Activated T-cell treated with anti-CD3 and anti-CD28 coated beads, Interleukin-2, amount 50 U/mL, for 72 hours (primary cell): ENCODE measurements at regions not wholly inside any gene's neighbourhood (a gene's known extent, or its start where the extent isn't known, plus 50 kb on each side); places are given as distances from the start of the nearest gene placed in this dataset.
"Not testable (repeated sequence)": the region's sequence is repeated elsewhere in the genome, so short reads cannot be mapped to it uniquely, and the experiment has no call there.

ENCODE experiments used
- ATAC-seq, 2 donors: fragments of 150-1000 bp; cut with Tn5 transposase; replicated peaks in 1 of 2; 2 replicates each; pipeline ENCODE4 v1.10.0; 2021; ENCODE audit warnings: moderate library complexity in 2 of 2, mild to moderate bottlenecking in 1 of 2
- DNase-seq, 2 donors: peaks; one replicate each; pipeline ENCODE4 v3.0.0; 2021 to 2022; ENCODE audit warnings: mixed read lengths in 1 of 2
- H3K27ac Mint-ChIP-seq: one replicate; pipeline ENCODE4 v1.8.0; 2022; ENCODE audit warnings: mild to moderate bottlenecking, moderate library complexity, mixed read lengths
- H3K27me3 Mint-ChIP-seq: one replicate; pipeline ENCODE4 v1.8.0; 2022; ENCODE audit warnings: low read depth, mixed read lengths
- H3K36me3 Mint-ChIP-seq, 2 donors: one replicate each; pipeline ENCODE4 v1.8.0; 2022; ENCODE audit warnings: mixed read lengths in 2 of 2, mild to moderate bottlenecking in 1 of 2; ENCODE audit not compliant: insufficient read depth in 2 of 2
- H3K4me1 Mint-ChIP-seq: one replicate; pipeline ENCODE4 v1.8.0; 2022; ENCODE audit warnings: low read depth, mixed read lengths
- H3K4me3 Mint-ChIP-seq, 2 donors: one replicate each; pipeline ENCODE4 v1.8.0; 2022; ENCODE audit warnings: mild to moderate bottlenecking in 2 of 2, mixed read lengths in 2 of 2, moderate library complexity in 2 of 2
- H3K9me3 Mint-ChIP-seq, 2 donors: one replicate each; pipeline ENCODE4 v1.8.0; 2022; ENCODE audit warnings: mixed read lengths in 2 of 2

DNA sequence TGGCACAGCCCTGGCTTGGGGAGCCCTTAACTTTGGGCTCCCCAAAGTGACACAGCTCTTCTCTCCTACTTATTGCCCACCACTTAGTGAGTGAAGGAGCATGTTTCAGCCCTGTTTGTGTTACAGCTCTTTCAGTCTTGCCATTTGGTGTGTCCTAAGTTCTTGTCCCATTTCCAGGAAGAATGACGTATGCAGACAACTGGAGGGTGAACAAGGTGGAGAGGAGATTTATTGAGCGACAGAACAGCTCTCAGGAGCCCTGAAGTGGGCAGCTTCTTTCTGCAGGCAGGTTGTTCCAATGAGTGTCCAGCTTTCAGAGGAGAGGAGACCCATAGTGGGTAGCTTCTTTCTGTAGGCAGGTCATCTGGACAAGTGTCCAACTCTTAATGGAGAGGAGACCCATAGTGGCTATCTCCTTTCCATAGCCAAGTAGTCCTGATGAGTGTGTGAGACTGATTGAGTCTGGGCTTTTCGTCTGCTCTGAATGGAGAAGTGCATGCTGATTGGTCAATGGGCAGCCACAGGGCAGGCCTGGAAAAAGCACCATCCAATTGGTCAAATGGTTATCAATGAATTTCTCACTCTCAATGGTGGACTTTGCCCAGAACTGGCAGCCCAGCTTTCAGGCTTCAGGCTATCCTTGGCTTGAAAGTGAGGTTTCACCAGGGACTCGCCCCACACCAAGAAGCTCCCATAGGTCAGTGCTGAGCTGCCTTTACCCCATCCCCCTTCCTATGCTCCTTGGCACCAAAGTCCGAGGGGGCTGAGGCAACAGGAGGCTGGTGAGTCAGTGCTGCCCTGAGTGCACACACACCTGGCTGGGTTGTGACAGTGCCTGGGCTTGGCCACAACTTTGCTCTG lies 688.2 kb downstream of the NYAP2 start:
- DNase-seq (no peak), ATAC-seq (no peak)
- H3K4me1 Mint-ChIP-seq, result no peaks in the 10 kb centered on the region
- H3K9me3 Mint-ChIP-seq, result peaks cover 2 to 5% of the 10 kb centered on the region in 2 donors
- no peak overlapping the region for H3K27ac Mint-ChIP-seq
- H3K4me3 Mint-ChIP-seq, result no peak overlapping the region
- H3K36me3 Mint-ChIP-seq, result no peaks in the 10 kb centered on the region
- H3K27me3 Mint-ChIP-seq, result no peaks in the 10 kb centered on the region

DNA sequence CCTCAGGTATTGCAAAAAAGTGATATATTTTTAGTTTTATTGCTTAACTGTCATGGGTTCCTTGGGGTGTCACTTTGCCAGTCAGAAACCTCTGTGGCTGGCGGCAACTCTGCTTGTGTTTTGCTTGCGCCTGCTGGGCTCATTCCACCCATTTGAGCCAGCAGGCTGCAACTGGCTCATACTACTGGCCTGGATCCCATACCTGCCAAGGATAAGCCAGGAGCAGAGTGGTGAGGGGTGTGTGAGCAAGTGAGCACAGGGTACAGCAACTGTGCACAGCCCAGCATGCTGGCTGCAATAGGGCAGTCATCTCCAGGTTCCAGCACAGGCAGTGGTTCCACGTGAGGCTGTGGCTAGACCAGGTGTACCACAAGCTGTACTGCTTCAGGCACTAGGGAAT lies 687.5 kb downstream of the NYAP2 start:
- DNase-seq (no peak), ATAC-seq (no peak)
- no peaks in the 10 kb centered on the region for H3K27me3 Mint-ChIP-seq
- H3K9me3 Mint-ChIP-seq, result peaks cover 2 to 5% of the 10 kb centered on the region in 2 donors
- H3K36me3 Mint-ChIP-seq, result no peaks in the 10 kb centered on the region
- H3K27ac Mint-ChIP-seq, result no peak overlapping the region
- no peak overlapping the region for H3K4me3 Mint-ChIP-seq
- H3K4me1 Mint-ChIP-seq, result no peaks in the 10 kb centered on the region

DNA sequence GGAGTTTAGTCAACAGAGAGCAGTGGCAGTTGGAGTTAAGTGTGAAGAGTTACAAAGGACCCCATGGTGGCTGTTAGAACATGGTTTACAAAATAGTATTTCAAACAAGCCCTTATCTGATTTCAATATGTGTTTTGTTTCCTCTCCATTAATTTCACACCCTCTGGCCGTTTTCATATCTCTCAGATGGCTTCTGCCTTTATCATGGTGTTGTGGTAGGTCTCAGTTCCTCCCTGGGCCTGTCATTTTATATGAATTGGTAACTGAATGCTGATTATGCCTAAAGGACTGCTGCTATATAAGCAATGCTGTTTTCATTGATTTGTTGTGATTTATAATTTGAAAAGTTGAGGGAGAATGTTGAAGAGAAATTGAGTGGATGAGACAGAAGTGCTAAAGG lies 686.7 kb downstream of the NYAP2 start:
- Mint-ChIP-seq H3K27me3 (no peaks in the 10 kb centered on the region), H3K4me1 (no peaks in the 10 kb centered on the region), H3K36me3 (no peaks in the 10 kb centered on the region), H3K4me3 (no peak overlapping the region), H3K27ac (no peak overlapping the region), H3K9me3 (peaks cover 2 to 5% of the 10 kb centered on the region in 2 donors)
- ATAC-seq (no peak), DNase-seq (no peak)

DNA sequence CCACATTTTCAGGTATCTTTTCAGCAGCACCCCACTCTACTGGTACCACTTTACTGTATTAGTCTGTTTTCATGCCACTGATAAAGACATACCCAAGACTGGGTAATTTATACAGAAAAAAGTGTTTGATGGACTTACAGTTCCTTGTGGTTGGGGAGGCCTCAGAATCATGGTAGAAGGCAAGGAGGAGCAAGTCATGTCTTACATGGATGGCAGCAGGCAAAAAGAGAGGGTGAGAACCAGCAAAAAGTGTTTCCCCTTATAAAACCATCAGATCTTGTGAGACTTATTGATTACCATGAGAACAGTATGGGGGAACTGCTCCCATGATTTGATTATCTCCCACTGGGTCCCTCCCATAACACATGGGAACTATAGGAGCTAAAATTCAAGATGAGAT lies 685.9 kb downstream of the NYAP2 start:
- H3K36me3 Mint-ChIP-seq, DNase-seq, ATAC-seq, H3K9me3 Mint-ChIP-seq, H3K4me1 Mint-ChIP-seq, H3K4me3 Mint-ChIP-seq, H3K27me3 Mint-ChIP-seq, H3K27ac Mint-ChIP-seq: not testable (repeated sequence)

DNA sequence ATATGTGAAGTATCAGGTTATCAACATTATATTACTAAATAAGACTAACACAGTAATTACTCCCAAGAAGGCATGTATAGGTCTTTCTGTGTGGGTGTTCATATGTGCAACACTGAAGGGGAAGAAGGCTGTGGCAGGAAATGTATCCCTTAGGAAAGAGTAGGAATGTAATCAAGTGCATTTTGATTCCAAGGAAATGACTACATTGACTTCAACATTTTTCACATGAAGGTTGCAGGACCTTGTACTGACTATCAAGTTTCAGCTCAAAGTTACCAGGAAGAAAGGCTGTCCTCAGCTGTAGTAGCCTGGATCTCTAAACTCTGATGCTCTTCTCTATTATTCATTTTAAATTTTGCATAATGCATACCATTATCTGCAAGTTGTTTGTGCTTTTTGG lies 680.8 kb downstream of the NYAP2 start:
- H3K4me1 Mint-ChIP-seq, result no peaks in the 10 kb centered on the region
- H3K27ac Mint-ChIP-seq, result no peak overlapping the region
- H3K4me3 Mint-ChIP-seq, result no peak overlapping the region
- H3K27me3 Mint-ChIP-seq, result no peaks in the 10 kb centered on the region
- H3K36me3 Mint-ChIP-seq, result no peaks in the 10 kb centered on the region
- no peak for ATAC-seq
- no peak for DNase-seq
- H3K9me3 Mint-ChIP-seq, result peaks cover 2 to 4% of the 10 kb centered on the region in 2 donors

DNA sequence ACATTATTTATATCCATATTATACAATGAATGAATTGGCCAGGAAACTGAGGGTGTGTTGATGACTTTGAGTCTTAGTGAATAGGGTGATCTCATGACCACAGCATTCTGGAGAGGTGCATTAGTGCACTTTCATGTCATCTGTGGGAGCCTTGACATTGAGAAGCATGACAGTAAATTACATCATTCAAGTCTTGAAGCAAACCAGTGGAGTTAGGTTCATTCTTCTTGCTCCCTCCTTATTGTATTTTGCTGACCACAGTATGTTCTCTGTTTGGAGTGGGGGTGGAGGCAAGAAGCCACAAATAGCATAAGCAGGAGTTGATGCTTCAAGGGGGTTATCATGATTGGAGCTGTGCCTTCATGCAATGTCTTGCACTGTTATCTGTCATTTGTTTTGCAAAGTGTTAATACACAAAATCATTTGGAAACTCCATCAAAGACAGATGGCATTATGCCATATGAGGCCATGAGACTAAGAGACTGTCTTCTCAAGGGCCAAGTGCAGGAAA lies 680.2 kb downstream of the NYAP2 start:
- Mint-ChIP-seq H3K27ac (no peak overlapping the region), H3K27me3 (no peaks in the 10 kb centered on the region), H3K9me3 (no peaks in the 10 kb centered on the region), H3K36me3 (no peaks in the 10 kb centered on the region), H3K4me3 (no peak overlapping the region), H3K4me1 (no peaks in the 10 kb centered on the region)
- ATAC-seq, result peak; percentile 88 to 92
- DNase-seq, result peak in 1 of 2 donors; percentile 2

DNA sequence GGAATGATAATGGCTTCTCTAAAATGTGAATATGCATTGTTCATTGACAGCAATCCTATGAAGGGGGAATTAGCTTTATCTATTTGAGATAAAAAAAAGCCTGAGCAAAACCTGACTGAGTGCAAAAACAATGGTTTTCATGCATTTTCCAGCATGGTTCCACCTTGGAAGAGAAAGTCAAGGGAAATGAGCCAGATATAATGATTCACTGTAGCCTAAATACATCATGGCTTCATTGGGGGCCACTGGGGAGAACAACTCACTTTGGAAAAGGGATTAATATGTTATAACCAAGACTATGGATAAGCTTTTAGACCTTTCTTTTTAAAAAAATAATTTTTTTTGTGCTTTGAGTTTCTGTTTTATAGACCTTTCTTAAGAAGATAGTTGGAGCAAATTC lies 679.7 kb downstream of the NYAP2 start:
- H3K27ac Mint-ChIP-seq, result no peak overlapping the region
- no peaks in the 10 kb centered on the region for H3K27me3 Mint-ChIP-seq
- H3K4me1 Mint-ChIP-seq, result no peaks in the 10 kb centered on the region
- no peaks in the 10 kb centered on the region for H3K36me3 Mint-ChIP-seq
- no peaks in the 10 kb centered on the region for H3K9me3 Mint-ChIP-seq
- no peak overlapping the region for H3K4me3 Mint-ChIP-seq
- ATAC-seq (no peak), DNase-seq (no peak)

DNA sequence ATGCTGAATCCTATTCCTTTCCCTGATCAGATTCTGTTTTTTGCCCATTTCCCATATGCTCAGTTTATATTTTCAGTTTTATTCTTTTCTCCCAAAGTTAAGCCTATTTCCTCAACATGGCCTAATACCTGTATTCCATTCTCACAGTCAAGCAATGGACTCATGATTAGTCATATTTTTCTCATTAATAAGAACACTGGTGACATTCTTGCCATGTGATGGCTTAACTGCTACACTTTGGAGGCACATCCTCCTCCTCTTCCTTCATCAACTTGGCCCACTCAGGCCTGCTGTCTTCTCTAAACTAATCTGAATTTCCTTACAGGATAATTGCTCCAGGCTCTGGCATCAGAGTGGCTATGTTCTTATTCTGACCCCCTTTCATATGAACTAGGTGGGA lies 679.2 kb downstream of the NYAP2 start:
- no peaks in the 10 kb centered on the region for H3K4me1 Mint-ChIP-seq
- no peak overlapping the region for H3K4me3 Mint-ChIP-seq
- H3K36me3 Mint-ChIP-seq, result no peaks in the 10 kb centered on the region
- no peaks in the 10 kb centered on the region for H3K27me3 Mint-ChIP-seq
- ATAC-seq (no peak), DNase-seq (no peak)
- H3K27ac Mint-ChIP-seq, result no peak overlapping the region
- no peaks in the 10 kb centered on the region for H3K9me3 Mint-ChIP-seq

DNA sequence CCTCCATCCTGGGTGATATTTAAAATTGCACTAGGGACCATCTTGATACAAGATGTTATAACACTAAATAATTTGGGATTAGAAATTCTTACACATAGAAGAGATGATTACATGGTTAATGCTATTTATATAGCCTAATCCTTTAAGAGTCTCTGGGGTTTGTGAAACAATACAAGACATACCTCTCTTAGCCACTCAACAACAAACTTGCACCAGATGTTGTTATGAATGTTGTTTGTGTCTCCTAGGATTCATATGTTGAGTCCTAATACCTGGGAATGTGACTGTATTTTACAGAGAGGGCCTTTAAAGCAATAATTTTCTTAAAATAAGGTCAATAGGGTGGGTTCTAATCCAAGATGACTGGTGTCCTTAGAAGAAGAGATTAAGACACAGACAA lies 678.3 kb downstream of the NYAP2 start:
- Mint-ChIP-seq H3K27ac (no peak overlapping the region), H3K36me3 (no peaks in the 10 kb centered on the region), H3K4me1 (no peaks in the 10 kb centered on the region), H3K4me3 (no peak overlapping the region), H3K27me3 (no peaks in the 10 kb centered on the region), H3K9me3 (no peaks in the 10 kb centered on the region)
- ATAC-seq (no peak), DNase-seq (no peak)

DNA sequence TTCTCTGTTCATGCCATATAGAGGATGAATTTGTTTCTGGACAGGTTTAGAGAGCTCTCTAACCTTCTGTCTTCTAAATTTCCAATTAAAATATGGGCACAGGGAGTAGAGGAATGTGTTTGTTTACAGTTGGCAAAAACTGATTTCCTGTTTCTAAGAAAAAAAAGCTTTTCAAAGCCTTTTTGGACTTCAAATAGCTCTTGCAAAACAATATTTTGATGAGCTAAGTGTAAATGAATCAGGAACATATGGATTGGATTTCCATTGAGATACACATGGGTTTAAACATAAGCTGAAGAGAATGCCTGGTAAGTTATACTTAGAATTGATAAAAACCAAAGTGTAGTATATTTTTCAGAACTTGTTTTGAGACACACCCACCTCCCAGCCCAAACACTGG lies 677.5 kb downstream of the NYAP2 start:
- no peak for DNase-seq
- no peaks in the 10 kb centered on the region for H3K4me1 Mint-ChIP-seq
- no peaks in the 10 kb centered on the region for H3K9me3 Mint-ChIP-seq
- no peak for ATAC-seq
- H3K36me3 Mint-ChIP-seq, result no peaks in the 10 kb centered on the region
- no peaks in the 10 kb centered on the region for H3K27me3 Mint-ChIP-seq
- H3K27ac Mint-ChIP-seq, result no peak overlapping the region
- H3K4me3 Mint-ChIP-seq, result no peak overlapping the region

DNA sequence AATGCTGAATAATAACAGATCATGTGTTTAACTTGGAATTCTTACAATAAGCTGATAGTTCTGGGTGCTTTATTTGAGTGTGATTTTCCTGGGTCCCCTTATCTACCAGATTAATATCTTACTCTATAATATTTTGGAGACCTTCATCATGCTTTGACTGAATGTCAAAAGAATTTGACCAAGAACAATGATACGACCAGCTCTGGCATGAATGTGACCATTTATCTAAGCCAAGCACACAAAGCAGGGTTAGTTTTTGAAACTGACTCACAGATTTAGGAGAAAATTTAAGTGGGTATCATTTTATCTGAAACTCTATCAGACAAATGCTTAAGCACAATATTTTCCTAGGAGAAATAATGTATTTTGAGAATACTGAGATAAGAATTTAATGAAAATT lies 677.0 kb downstream of the NYAP2 start:
- DNase-seq (no peak), ATAC-seq (no peak)
- Mint-ChIP-seq H3K27me3 (no peaks in the 10 kb centered on the region), H3K27ac (no peak overlapping the region), H3K36me3 (no peaks in the 10 kb centered on the region), H3K4me1 (no peaks in the 10 kb centered on the region), H3K4me3 (no peak overlapping the region), H3K9me3 (no peaks in the 10 kb centered on the region)

DNA sequence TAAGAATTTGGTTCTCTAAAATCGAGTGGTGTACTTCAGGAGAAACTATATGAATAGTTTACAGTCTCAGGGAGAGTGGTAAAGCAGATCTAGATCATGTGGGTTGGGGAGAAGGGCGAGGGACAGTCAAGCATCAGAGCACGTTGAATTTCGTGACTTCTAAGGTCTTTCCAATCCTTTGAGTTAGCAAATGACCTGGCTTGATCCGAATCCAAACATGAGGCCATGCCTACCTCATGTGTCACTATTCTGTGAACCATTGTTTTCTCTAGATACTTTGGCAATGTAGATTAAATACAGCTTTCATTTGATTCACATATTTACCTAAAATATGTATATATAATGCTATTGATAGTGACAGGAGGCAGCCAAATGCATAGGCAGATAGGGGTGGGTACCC lies 674.9 kb downstream of the NYAP2 start:
- Mint-ChIP-seq H3K9me3 (peaks cover 0 to 2% of the 10 kb centered on the region in 2 donors), H3K27me3 (no peaks in the 10 kb centered on the region), H3K36me3 (no peaks in the 10 kb centered on the region), H3K27ac (no peak overlapping the region), H3K4me3 (no peak overlapping the region), H3K4me1 (no peaks in the 10 kb centered on the region)
- DNase-seq (no peak), ATAC-seq (no peak)

DNA sequence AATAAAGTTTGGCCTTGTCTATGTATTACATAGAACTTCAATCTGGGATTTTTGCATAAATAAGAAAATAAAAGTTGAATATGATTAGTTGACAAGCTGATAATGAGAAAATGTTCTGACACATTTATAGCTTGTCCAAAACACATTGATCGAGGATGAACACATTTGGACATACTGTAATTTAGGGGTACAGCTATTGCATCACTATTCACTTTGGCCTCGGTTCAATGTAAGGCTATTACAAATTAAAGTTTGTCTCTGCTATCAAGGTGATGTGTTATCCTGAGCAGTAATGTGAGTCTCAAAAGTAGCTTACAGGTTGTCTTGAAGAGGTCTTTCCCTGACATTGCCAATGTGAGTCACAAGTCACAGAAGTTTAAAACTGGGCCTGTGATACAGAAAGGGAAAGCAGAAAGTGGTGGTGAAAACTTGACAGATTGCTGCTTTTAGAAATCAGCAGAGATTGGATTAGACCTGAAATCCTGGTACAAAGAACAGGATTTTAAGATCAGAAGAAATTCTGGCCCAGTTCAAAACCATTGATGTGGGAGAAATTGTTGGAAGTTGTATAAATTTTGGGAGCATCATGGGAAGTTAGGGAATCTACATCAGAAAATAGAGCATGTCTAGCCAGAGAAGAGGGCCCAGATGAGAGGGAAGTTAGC lies 674.1 kb downstream of the NYAP2 start:
- no peaks in the 10 kb centered on the region for H3K36me3 Mint-ChIP-seq
- H3K9me3 Mint-ChIP-seq, result peaks cover 0 to 2% of the 10 kb centered on the region in 2 donors
- no peak for DNase-seq
- H3K4me3 Mint-ChIP-seq, result no peak overlapping the region
- H3K27me3 Mint-ChIP-seq, result no peaks in the 10 kb centered on the region
- ATAC-seq, result no peak
- no peak overlapping the region for H3K27ac Mint-ChIP-seq
- no peaks in the 10 kb centered on the region for H3K4me1 Mint-ChIP-seq
